SK-N-SH (cell line): ENCODE measurements at regions not wholly inside any gene's neighbourhood (a gene's known extent, or its start where the extent isn't known, plus 50 kb on each side); places are given as distances from the start of the nearest gene placed in this dataset.

Experiments
- CTCF ChIA-PET: fragments of 300-600, 350-600 bp; formaldehyde crosslinking; extraction: SDS; loops from one replicate; lab custom pipeline; 2021; lab: Yijun Ruan, JAX
- POLR2A ChIA-PET: fragments of 350-600 bp; sonication (Branson Sonifier 250); formaldehyde crosslinking; extraction: SDS; loops from one replicate; lab custom pipeline; 2020; ENCODE audit warnings: antibody characterized with exemption, inconsistent platforms; lab: Yijun Ruan, JAX
- DNase-seq: peaks from one replicate; pipeline ENCODE4 v3.0.0; 2012
- H2AFZ ChIP-seq: fragments of 200-600 bp; sonication (generic); 2 replicates; pipeline ENCODE4 v1.8.1; 2016; ENCODE audit warnings: antibody characterized with exemption, mild to moderate bottlenecking, low read depth
- H3F3A ChIP-seq: fragments of 200-600 bp; sonication (generic); replicated peaks from 2 replicates; pipeline ENCODE3; 2016; ENCODE audit warnings: antibody characterized with exemption, mild to moderate bottlenecking; ENCODE audit not compliant: insufficient read depth
- H3K27ac ChIP-seq, 2 experiments: fragments of 200-500 bp in 1 of 2; fragments of 200-600 bp in 1 of 2; sonication (Bioruptor generic) in 1 of 2; sonication (generic), shearing (Covaris generic) in 1 of 2; 2 replicates each; pipeline versions ENCODE4 v1.5.1 to v1.6.1; 2014 to 2016; ENCODE audit warnings: low read depth in 2 of 2, inconsistent platforms in 1 of 2, low read length in 1 of 2, mild to moderate bottlenecking in 1 of 2, mixed read lengths in 1 of 2
- H3K27me3 ChIP-seq: fragments of 200-600 bp; sonication (generic), shearing (Covaris generic); 2 replicates; pipeline ENCODE4 v1.6.1; 2016; ENCODE audit warnings: mixed run types; ENCODE audit not compliant: insufficient read depth
- H3K36me3 ChIP-seq, 2 experiments: fragments of 200-500 bp in 1 of 2; fragments of 200-600 bp in 1 of 2; sonication (Bioruptor generic) in 1 of 2; sonication (generic) in 1 of 2; replicated peaks in 1 of 2; 2 replicates each; pipeline versions ENCODE3 to v1.5.1; 2014 to 2016; ENCODE audit warnings: low read length in 1 of 2, mild to moderate bottlenecking in 1 of 2; ENCODE audit not compliant: insufficient read depth in 2 of 2, control insufficient read depth in 1 of 2
- H3K4me1 ChIP-seq, 2 experiments: fragments of 200-500 bp in 1 of 2; fragments of 200-600 bp in 1 of 2; sonication (Bioruptor generic) in 1 of 2; sonication (generic), shearing (Covaris generic) in 1 of 2; 2 replicates each; pipeline versions ENCODE4 v1.5.1 to v1.6.1; 2014 to 2016; ENCODE audit warnings: low read depth in 1 of 2, low read length in 1 of 2, mixed run types in 1 of 2; ENCODE audit not compliant: insufficient read depth in 2 of 2, control insufficient read depth in 1 of 2
- H3K4me2 ChIP-seq: fragments of 200-600 bp; sonication (generic), shearing (Covaris generic); 2 replicates; pipeline ENCODE4 v1.6.1; 2017; ENCODE audit warnings: mixed run types
- H3K4me3 ChIP-seq, 2 experiments: fragments of 200-500 bp in 1 of 2; fragments of 200-600 bp in 1 of 2; sonication (Bioruptor generic) in 1 of 2; sonication (generic), shearing (Covaris generic) in 1 of 2; 2 replicates each; pipeline versions ENCODE4 v1.5.1 to v1.8.1; 2014 to 2016; ENCODE audit warnings: low read depth in 2 of 2, inconsistent platforms in 1 of 2, low read length in 1 of 2, mild to moderate bottlenecking in 1 of 2, mixed read lengths in 1 of 2, moderate library complexity in 1 of 2
- H3K79me2 ChIP-seq: fragments of 200-600 bp; sonication (generic); 2 replicates; pipeline ENCODE4 v1.8.1; 2017; ENCODE audit warnings: mild to moderate bottlenecking; ENCODE audit not compliant: insufficient read depth
- H3K9ac ChIP-seq: fragments of 200-600 bp; sonication (generic); 2 replicates; pipeline ENCODE4 v1.6.1; 2017; ENCODE audit warnings: mixed run types
- H3K9me2 ChIP-seq: fragments of 200-600 bp; sonication (generic); 2 replicates; pipeline ENCODE4 v1.6.1; 2017; ENCODE audit warnings: mixed run types
- H3K9me3 ChIP-seq: fragments of 200-600 bp; sonication (generic); 2 replicates; pipeline ENCODE4 v1.6.1; 2017; ENCODE audit warnings: mixed run types, mild to moderate bottlenecking, moderate library complexity
- H4K20me1 ChIP-seq: fragments of 200-600 bp; sonication (generic); 2 replicates; pipeline ENCODE4 v1.6.1; 2017; ENCODE audit warnings: mild to moderate bottlenecking, mixed run types; ENCODE audit not compliant: insufficient read depth
- CTCF ChIP-seq: fragments of 200-600 bp; sonication (generic); IDR thresholded peaks from 2 replicates; pipeline ENCODE4 v1.6.1; 2017; ENCODE audit warnings: antibody characterized with exemption, mild to moderate bottlenecking, moderate library complexity
- ELF1 ChIP-seq: IDR thresholded peaks from 2 replicates; pipeline ENCODE4 v1.4.0; 2012
- EP300 ChIP-seq, 2 experiments: IDR thresholded peaks; 2 replicates each; pipeline versions ENCODE4 v1.4.0 to v1.6.1; 2012; ENCODE audit warnings: borderline replicate concordance in 1 of 2, low read depth in 1 of 2, low read length in 1 of 2
- FOSL2 ChIP-seq: IDR thresholded peaks from 2 replicates; pipeline ENCODE4 v1.4.0; 2012; ENCODE audit warnings: low read depth, mild to moderate bottlenecking, moderate library complexity, borderline replicate concordance
- FOXJ3 ChIP-seq: sonication (generic); formaldehyde crosslinking; IDR thresholded peaks from 2 replicates; pipeline ENCODE4 v1.5.1; 2020; ENCODE audit warnings: mild to moderate bottlenecking, missing genetic modification reagents
- GATA2 ChIP-seq: sonication (generic); formaldehyde crosslinking; IDR thresholded peaks from 2 replicates; pipeline ENCODE4 v1.5.0; 2020; ENCODE audit warnings: mild to moderate bottlenecking, missing genetic modification reagents
- MEF2A ChIP-seq: IDR thresholded peaks from 2 replicates; pipeline ENCODE4 v1.4.0; 2012; ENCODE audit warnings: low read depth, borderline replicate concordance
- NFIC ChIP-seq: IDR thresholded peaks from 2 replicates; pipeline ENCODE4 v1.4.0; 2012; ENCODE audit warnings: borderline replicate concordance
- PBX3 ChIP-seq: IDR thresholded peaks from 2 replicates; pipeline ENCODE4; 2012
- POLR2AphosphoS5 ChIP-seq: IDR thresholded peaks from 2 replicates; pipeline ENCODE4 v1.6.1; 2012; ENCODE audit warnings: low read depth, low read length
- RAD21 ChIP-seq: IDR thresholded peaks from 2 replicates; pipeline ENCODE4 v1.6.1; 2012; ENCODE audit warnings: mild to moderate bottlenecking, low read length
- RCOR1 ChIP-seq: fragments of 150-350 bp; IDR thresholded peaks from 2 replicates; pipeline ENCODE4 v1.6.1; 2017; ENCODE audit warnings: antibody characterized with exemption, low read length
- REST ChIP-seq: IDR thresholded peaks from 2 replicates; pipeline ENCODE4 v1.6.1; 2012; ENCODE audit warnings: mild to moderate bottlenecking, low read depth, low read length, moderate library complexity
- RFX5 ChIP-seq: IDR thresholded peaks from 2 replicates; pipeline ENCODE4 v1.6.1; 2012; ENCODE audit warnings: mild to moderate bottlenecking, improper control_type of control experiment, low read length
- SIN3A ChIP-seq: IDR thresholded peaks from 2 replicates; pipeline ENCODE4 v1.6.1; 2012; ENCODE audit warnings: low read depth, mild to moderate bottlenecking, low read length, moderate library complexity, borderline replicate concordance
- SMC3 ChIP-seq: IDR thresholded peaks from 2 replicates; pipeline ENCODE4 v1.6.1; 2012; ENCODE audit warnings: low read depth, low read length, improper control_type of control experiment
- TEAD4 ChIP-seq: IDR thresholded peaks from 2 replicates; pipeline ENCODE4 v1.4.0; 2012; ENCODE audit warnings: mild to moderate bottlenecking, borderline replicate concordance; ENCODE audit not compliant: insufficient read depth
- YY1 ChIP-seq: IDR thresholded peaks from 2 replicates; pipeline ENCODE4 v1.4.0; 2012; ENCODE audit warnings: low read depth, mild to moderate bottlenecking
- WGBS: methylation state at CpG from one replicate; pipeline ENCODE4 v1.1.6; 2017; ENCODE audit warnings: low lambda C conversion rate; 5-methylcytosine and 5-hydroxymethylcytosine counted together
- TF ChIP-seq, protein P1 (sequence below): fragments of 150-350 bp; IDR thresholded peaks from 2 replicates; pipeline ENCODE4 v1.6.1; 2017; ENCODE audit warnings: antibody characterized with exemption, low read length, low read depth, borderline replicate concordance
- TF ChIP-seq, protein P2 (sequence below): IDR thresholded peaks from 2 replicates; pipeline ENCODE4 v1.4.0; 2012; ENCODE audit warnings: low read depth

DNA sequence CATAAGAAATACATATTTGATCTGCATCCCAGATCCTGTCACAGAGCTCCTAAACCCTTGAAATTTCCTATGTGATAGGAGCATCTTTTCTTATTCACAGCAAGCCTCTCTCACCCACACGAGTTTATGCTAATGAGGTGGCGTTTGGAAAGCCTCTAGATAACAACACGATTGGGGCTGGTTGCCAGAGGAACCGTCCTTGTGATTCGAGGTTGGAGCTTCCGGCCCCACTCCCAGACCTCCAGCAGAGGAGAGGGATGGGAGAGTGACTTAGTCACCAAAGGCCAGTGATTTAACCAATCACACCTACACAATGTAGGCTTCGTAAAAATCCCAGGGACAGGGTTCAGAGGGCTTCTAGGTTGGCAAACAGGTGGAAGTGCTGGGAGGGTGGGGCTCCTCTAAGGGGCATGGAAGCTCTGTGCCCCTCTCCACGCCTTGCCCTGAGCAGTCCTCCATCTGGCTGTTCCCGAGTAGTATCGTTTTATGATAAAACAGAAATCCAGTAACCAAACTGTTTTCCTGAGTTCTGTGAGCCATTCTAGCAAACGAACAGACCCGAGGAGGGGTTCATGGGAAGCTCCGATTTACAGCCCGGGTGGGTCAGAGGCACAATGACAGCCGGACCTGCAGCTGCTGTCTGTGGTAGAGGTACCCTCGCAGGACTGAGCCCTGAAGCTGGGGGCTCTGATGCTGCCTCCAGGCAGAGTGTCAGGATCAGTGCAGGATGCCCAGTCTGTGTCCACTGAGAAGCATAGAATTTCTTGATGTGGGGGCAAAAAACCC, 238.1 kb upstream of the ARID1B start (continued):
- TF ChIP-seq PBX3 (no peak), FOSL2 (no peak), GATA2 (no peak), YY1 (no peak), NFIC (no peak), RAD21 (no peak), REST (no peak), SIN3A (no peak), MEF2A (no peak), EP300 (IDR thresholded peaks at IDR 0.05; ENCODE audit: borderline replicate concordance in 1 of 2, low read depth in 1 of 2, low read length in 1 of 2) (no peak)

GRCh38 chr6:156534594-156534993, 242.6 kb upstream of the ARID1B start:
- Histone ChIP-seq H3K4me2 (no peak overlapping the region), H3K36me3 (no peaks in the 10 kb centered on the region), H3K9me2 (no peaks in the 10 kb centered on the region), H3K9me3 (no peaks in the 10 kb centered on the region), H2AFZ (no peak overlapping the region), H3K9ac (no peak overlapping the region), H3K27ac (no peak overlapping the region), H3K4me1 (no peaks in the 10 kb centered on the region), H3F3A (no peaks in the 10 kb centered on the region), H4K20me1 (no peaks in the 10 kb centered on the region), H3K79me2 (no peaks in the 10 kb centered on the region), H3K27me3 (no peaks in the 10 kb centered on the region), H3K4me3 (no peak overlapping the region)
- CTCF ChIA-PET = no interaction called here
- 25% methylated on average over 2 of the region's 3 CpGs for WGBS
- POLR2A ChIA-PET = no interaction called here
- no peak for DNase-seq
- TF ChIP-seq SMC3 (no peak), GATA2 (no peak), ELF1 (no peak), REST (no peak), TEAD4 (no peak), CTCF (no peak), RFX5 (no peak), FOXJ3 (CRISPR knock-in tag) (no peak), EP300 (IDR thresholded peaks at IDR 0.05; ENCODE audit: borderline replicate concordance in 1 of 2, low read depth in 1 of 2, low read length in 1 of 2) (no peak), YY1 (no peak), RCOR1 (no peak), POLR2AphosphoS5 (no peak)
- TF ChIP-seq, protein P1, sequence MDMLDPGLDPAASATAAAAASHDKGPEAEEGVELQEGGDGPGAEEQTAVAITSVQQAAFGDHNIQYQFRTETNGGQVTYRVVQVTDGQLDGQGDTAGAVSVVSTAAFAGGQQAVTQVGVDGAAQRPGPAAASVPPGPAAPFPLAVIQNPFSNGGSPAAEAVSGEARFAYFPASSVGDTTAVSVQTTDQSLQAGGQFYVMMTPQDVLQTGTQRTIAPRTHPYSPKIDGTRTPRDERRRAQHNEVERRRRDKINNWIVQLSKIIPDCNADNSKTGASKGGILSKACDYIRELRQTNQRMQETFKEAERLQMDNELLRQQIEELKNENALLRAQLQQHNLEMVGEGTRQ = no peak
- TF ChIP-seq, protein P2, sequence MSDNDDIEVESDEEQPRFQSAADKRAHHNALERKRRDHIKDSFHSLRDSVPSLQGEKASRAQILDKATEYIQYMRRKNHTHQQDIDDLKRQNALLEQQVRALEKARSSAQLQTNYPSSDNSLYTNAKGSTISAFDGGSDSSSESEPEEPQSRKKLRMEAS = no peak
